NCI-H128 (cell line): ENCODE measurements at regions not wholly inside any gene's neighbourhood (a gene's known extent, or its start where the extent isn't known, plus 50 kb on each side); places are given as distances from the start of the nearest gene placed in this dataset.
"Not testable (repeated sequence)": the region's sequence is repeated elsewhere in the genome, so short reads cannot be mapped to it uniquely, and the experiment has no call there.

Source experiments
- DNase-seq: peaks from one replicate; lab custom pipeline; 2025; ENCODE audit not compliant: unreplicated experiment; lab: John Stamatoyannopoulos, UW

GRCh38 chr15:70378126-70379031 lies 280.7 kb upstream of the TLE3 start:
- DNase-seq = no peak

- DNase-seq = no peak
These were observed 279.4 kb upstream of the TLE3 start for GRCh38 chr15:70376929-70377691.

- no peak for DNase-seq
These were observed 278.6 kb upstream of the TLE3 start for GRCh38 chr15:70376031-70376928.

GRCh38 chr15:70375586-70375985 lies 277.9 kb upstream of the TLE3 start:
- DNase-seq = no peak

- DNase-seq = no peak
These were observed 277.3 kb upstream of the TLE3 start for GRCh38 chr15:70375006-70375431.

GRCh38 chr15:70374096-70374495 lies 276.4 kb upstream of the TLE3 start:
- no peak for DNase-seq

GRCh38 chr15:70373439-70373838 lies 275.7 kb upstream of the TLE3 start:
- DNase-seq = not testable (repeated sequence)

- DNase-seq = not testable (repeated sequence)
These were observed 270.4 kb upstream of the TLE3 start for GRCh38 chr15:70367913-70368705.

GRCh38 chr15:70364023-70364422 lies 266.3 kb upstream of the TLE3 start:
- DNase-seq = not testable (repeated sequence)

GRCh38 chr15:70362886-70363285 lies 265.2 kb upstream of the TLE3 start:
- no peak for DNase-seq

- no peak for DNase-seq
These were observed 264.6 kb upstream of the TLE3 start for GRCh38 chr15:70362350-70362749.

GRCh38 chr15:70361891-70362290 lies 264.2 kb upstream of the TLE3 start:
- DNase-seq = no peak

GRCh38 chr15:70361106-70361505 lies 263.4 kb upstream of the TLE3 start:
- no peak for DNase-seq

- no peak for DNase-seq
These were observed 261.3 kb upstream of the TLE3 start for GRCh38 chr15:70358871-70359647.

- DNase-seq = no peak
These were observed 260.5 kb upstream of the TLE3 start for GRCh38 chr15:70358011-70358819.

- no peak for DNase-seq
These were observed 259.7 kb upstream of the TLE3 start for GRCh38 chr15:70357453-70357852.

GRCh38 chr15:70356919-70357318 lies 259.2 kb upstream of the TLE3 start:
- DNase-seq = no peak

GRCh38 chr15:70356062-70356860 lies 258.5 kb upstream of the TLE3 start:
- DNase-seq = no peak
